ENCODE measurements at regions not wholly inside any gene's neighbourhood (a gene's known extent, or its start where the extent isn't known, plus 50 kb on each side); places are given as distances from the start of the nearest gene placed in this dataset.

- peak; percentile 63 for TF ChIP-seq CTCF (IDR thresholded peaks at IDR 0.05; ENCODE audit: low read depth, low read length)
- no peak for TF ChIP-seq EZH2phosphoT487 (IDR thresholded peaks at IDR 0.05; ENCODE audit: low read depth)
Observed at GRCh38 chr11:69240332-69241074, 53.5 kb upstream of the MYEOV start.
